ENCODE measurements at regions not wholly inside any gene's neighbourhood (a gene's known extent, or its start where the extent isn't known, plus 50 kb on each side); places are given as distances from the start of the nearest gene placed in this dataset.

DNA sequence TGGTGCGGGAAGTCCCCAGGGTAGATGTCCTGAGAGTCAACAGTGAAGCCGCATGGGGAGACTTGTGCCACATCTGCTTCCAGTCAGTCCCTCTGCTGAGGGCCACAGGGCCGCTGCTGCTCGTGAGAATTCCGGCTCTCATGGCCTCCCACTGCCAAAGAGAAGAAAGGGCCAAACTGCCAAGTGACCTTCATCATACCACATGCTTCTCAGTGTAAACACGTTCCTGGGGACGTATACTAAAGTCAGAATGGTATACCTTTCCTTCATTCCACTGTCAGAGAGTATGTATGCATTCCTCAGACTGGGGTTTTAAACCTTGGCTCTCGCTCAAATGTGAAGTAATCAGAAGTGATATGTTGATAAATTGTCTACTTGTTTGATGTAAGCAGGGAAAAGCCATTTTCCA lies 52.8 kb upstream of the SEC61G start (continued):
- TF ChIP-seq CTCF (conservative IDR thresholded peaks at IDR 0.05; ENCODE audit: low read depth, low read length) (no peak), MAFK (IDR thresholded peaks at IDR 0.05; ENCODE audit: low read depth, low read length) (no peak)

GRCh38 chr7:54812756-54813322 lies 53.8 kb upstream of the SEC61G start:
- Histone ChIP-seq H2AK5ac (ENCODE audit: low read depth, low read length) (peak overlapping the region; percentile 23; the same call in 1 of the 2 replicates), H3K9me3 (ENCODE audit: control insufficient read depth, insufficient read depth, low read length) (no peaks in the 10 kb centered on the region), H3K9me1 (ENCODE audit: insufficient read depth, low read length) (no peaks in the 10 kb centered on the region; the same call in 1 of the 2 replicates), H3K9ac (ENCODE audit: low read depth, low read length) (no peak overlapping the region), H4K8ac (ENCODE audit: low read depth in 2 of 2, low read length in 2 of 2) (peak overlapping the region in 1 of 2 experiments; percentile 46; a peak in 1 of 4 replicates), H3K4me3 (ENCODE audit: insufficient read depth, low read depth, low read length) (no peak overlapping the region), H3K79me1 (ENCODE audit: low read depth in 1 of 2, low read length in 2 of 2) (no peaks in the 10 kb centered on the region), H4K91ac (ENCODE audit: insufficient read depth, low read depth, low read length) (peak overlapping the region; percentile 45), H3K4me1 (ENCODE audit: control insufficient read depth, insufficient read depth, low read length) (peaks cover 12% of the 10 kb centered on the region), H2AFZ (replicated peaks; ENCODE audit: low read length, poor library complexity) (no peak overlapping the region), H3K4me2 (ENCODE audit: low read depth, low read length) (no peak overlapping the region), H3K36me3 (ENCODE audit: control insufficient read depth, insufficient read depth, low read length) (no peaks in the 10 kb centered on the region), H2BK15ac (ENCODE audit: low read depth, low read length) (peak overlapping the region; percentile 55; the same call in 1 of the 3 replicates), H2AK9ac (replicated peaks; ENCODE audit: low read depth, low read length, poor library complexity) (no peak overlapping the region), H3K18ac (ENCODE audit: low read depth, low read length) (peak overlapping the region; percentile 69), H3K27ac (ENCODE audit: insufficient read depth, low read length) (peak overlapping the region; percentile 7; the same call in 1 of the 2 replicates), H2BK20ac (ENCODE audit: low read depth, low read length) (peak overlapping the region; percentile 24), H3K4ac (ENCODE audit: low read depth, low read length) (peak overlapping the region; percentile 35), H4K20me1 (ENCODE audit: insufficient read depth, low read length) (no peaks in the 10 kb centered on the region), H3K23ac (ENCODE audit: low read depth, low read length) (peak overlapping the region; percentile 66; the same call in 1 of the 2 replicates), H2BK120ac (ENCODE audit: low read depth, low read length) (peak overlapping the region; percentile 81), H3K56ac (ENCODE audit: extremely low read depth, insufficient read depth, low read length) (no peak overlapping the region), H3K14ac (replicated peaks; ENCODE audit: low read depth, low read length) (0 out of 2 replicates have a peak overlapping the region, but pooled peaks have one; percentile 3), H4K5ac (ENCODE audit: low read depth, low read length) (peak overlapping the region; percentile 96), H2BK5ac (ENCODE audit: low read depth, low read length, poor library complexity, severe bottlenecking) (no peak overlapping the region), H3K27me3 (ENCODE audit: control insufficient read depth, insufficient read depth, low read length) (no peaks in the 10 kb centered on the region)
- in situ Hi-C loops (cut with MboI; ENCODE audit: low sequenced_read_pairs) (no loop called here), intact Hi-C loops (cut with micrococcal nuclease) (no loop called here), dilution Hi-C loops (cut with HindIII; ENCODE audit: low sequenced_read_pairs, unreplicated experiment) (no loop called here)
- POLR2A ChIA-PET (ENCODE audit: unreplicated experiment): no interaction called here
- ATAC-seq (ENCODE audit: low read depth) (no peak), DNase-seq (peak; percentile 17)
- BruUV-seq (replicated peaks): no TSS peak
- no CpG with 5 or more reads among the region's 4 CpGs for WGBS, 2 experiments (ENCODE audit: extremely low coverage in 2 of 2, insufficient read length in 1 of 2)
- CTCF ChIA-PET: interaction anchor here (0.6 to 1.5 kb wide), 4 partner anchors 23 to 39 kb away, joined by 3 to 6 read pairs (median 3); no protein-coding TSS in a partner anchor
- no peak for TF ChIP-seq CTCF (conservative IDR thresholded peaks at IDR 0.05; ENCODE audit: low read depth, low read length)
- no peak for TF ChIP-seq RFX5 (IDR thresholded peaks at IDR 0.05; ENCODE audit: low read depth, low read length)
- no peak for TF ChIP-seq USF2 (IDR thresholded peaks at IDR 0.05; ENCODE audit: low read depth, low read length)
- no peak for TF ChIP-seq SMC3 (IDR thresholded peaks at IDR 0.05; ENCODE audit: low read depth, low read length)
- TF ChIP-seq, protein P1, sequence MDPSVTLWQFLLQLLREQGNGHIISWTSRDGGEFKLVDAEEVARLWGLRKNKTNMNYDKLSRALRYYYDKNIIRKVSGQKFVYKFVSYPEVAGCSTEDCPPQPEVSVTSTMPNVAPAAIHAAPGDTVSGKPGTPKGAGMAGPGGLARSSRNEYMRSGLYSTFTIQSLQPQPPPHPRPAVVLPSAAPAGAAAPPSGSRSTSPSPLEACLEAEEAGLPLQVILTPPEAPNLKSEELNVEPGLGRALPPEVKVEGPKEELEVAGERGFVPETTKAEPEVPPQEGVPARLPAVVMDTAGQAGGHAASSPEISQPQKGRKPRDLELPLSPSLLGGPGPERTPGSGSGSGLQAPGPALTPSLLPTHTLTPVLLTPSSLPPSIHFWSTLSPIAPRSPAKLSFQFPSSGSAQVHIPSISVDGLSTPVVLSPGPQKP (IDR thresholded peaks at IDR 0.05; ENCODE audit: borderline replicate concordance, low read depth, low read length): no peak
- TF ChIP-seq POLR2A (IDR thresholded peaks at IDR 0.05; ENCODE audit: low read depth, low read length): no peak
- no peak for TF ChIP-seq CEBPB (IDR thresholded peaks at IDR 0.05; ENCODE audit: low read depth, low read length)
- no peak for TF ChIP-seq MAFK (IDR thresholded peaks at IDR 0.05; ENCODE audit: low read depth, low read length)
- TF ChIP-seq FOS (IDR thresholded peaks at IDR 0.05; ENCODE audit: low read depth, low read length): no peak

All from IMR-90 (cell line).